GM21528 (cell line): ENCODE measurements at regions not wholly inside any gene's neighbourhood (a gene's known extent, or its start where the extent isn't known, plus 50 kb on each side); places are given as distances from the start of the nearest gene placed in this dataset.
"Not testable (repeated sequence)": the region's sequence is repeated elsewhere in the genome, so short reads cannot be mapped to it uniquely, and the experiment has no call there.

Experiments used
- ATAC-seq: cut with Tn5 transposase; IDR thresholded peaks from one replicate; pipeline ENCODE4 v1.9.1; 2021; ENCODE audit warnings: mild to moderate bottlenecking, moderate library complexity; ENCODE audit not compliant: unreplicated experiment, low FRiP score

- ATAC-seq = no peak
Observed at GRCh38 chr4:111334361-111334760, 711.5 kb upstream of the PITX2 start.

- ATAC-seq = not testable (repeated sequence)
Observed at GRCh38 chr4:111337186-111337876, 714.5 kb upstream of the PITX2 start.

GRCh38 chr4:111359602-111360001 lies 736.7 kb upstream of the PITX2 start:
- ATAC-seq = no peak

- no peak for ATAC-seq
Observed at GRCh38 chr4:111360906-111361305, 738.0 kb upstream of the PITX2 start.

GRCh38 chr4:111362941-111363361 lies 740.1 kb upstream of the PITX2 start:
- no peak for ATAC-seq

- not testable (repeated sequence) for ATAC-seq
Observed at GRCh38 chr4:111377880-111378279, 755.0 kb upstream of the PITX2 start.

- ATAC-seq = no peak
Observed at GRCh38 chr4:111388561-111388960, 756.7 kb upstream of the FAM241A start.

GRCh38 chr4:111391829-111392228 lies 753.4 kb upstream of the FAM241A start:
- ATAC-seq = no peak

GRCh38 chr4:111393781-111394180 lies 751.5 kb upstream of the FAM241A start:
- no peak for ATAC-seq

GRCh38 chr4:111398906-111399330 lies 746.3 kb upstream of the FAM241A start:
- ATAC-seq = no peak

GRCh38 chr4:111399623-111400022 lies 745.6 kb upstream of the FAM241A start:
- ATAC-seq = no peak

GRCh38 chr4:111400741-111401140 lies 744.5 kb upstream of the FAM241A start:
- no peak for ATAC-seq

- no peak for ATAC-seq
Observed at GRCh38 chr4:111404673-111405072, 740.6 kb upstream of the FAM241A start.

GRCh38 chr4:111405989-111406388 lies 739.3 kb upstream of the FAM241A start:
- no peak for ATAC-seq

GRCh38 chr4:111410571-111410970 lies 734.7 kb upstream of the FAM241A start:
- ATAC-seq = no peak

- ATAC-seq = no peak
Observed at GRCh38 chr4:111417521-111417920, 727.7 kb upstream of the FAM241A start.

GRCh38 chr4:111433441-111433840 lies 711.8 kb upstream of the FAM241A start:
- no peak for ATAC-seq

GRCh38 chr4:111434586-111434985 lies 710.7 kb upstream of the FAM241A start:
- ATAC-seq = no peak

GRCh38 chr4:111435986-111436744 lies 709.1 kb upstream of the FAM241A start:
- ATAC-seq = no peak

- no peak for ATAC-seq
Observed at GRCh38 chr4:111441687-111442086, 703.6 kb upstream of the FAM241A start.

- ATAC-seq = not testable (repeated sequence)
Observed at GRCh38 chr4:111444836-111445235, 700.4 kb upstream of the FAM241A start.

GRCh38 chr4:111449657-111450056 lies 695.6 kb upstream of the FAM241A start:
- no peak for ATAC-seq
